HCT116 (cell line): ENCODE measurements at regions not wholly inside any gene's neighbourhood (a gene's known extent, or its start where the extent isn't known, plus 50 kb on each side); places are given as distances from the start of the nearest gene placed in this dataset.

Experiments
- ATAC-seq: fragments of 200-7000 bp; cut with Tn5 transposase; 2 replicates; pipeline ENCODE4 v1.9.1; 2020; ENCODE audit warnings: mild to moderate bottlenecking, moderate library complexity
- BruUV-seq: library from RNA; stranded (reverse); fragments of 400-500 nt; replicated peaks from 2 replicates; lab custom pipeline; 2021; lab: Mats Ljungman, UMichigan
- CTCF ChIA-PET: fragments of 300-600 bp; sonication (Branson Sonifier 250); formaldehyde crosslinking; loops from one replicate; lab custom pipeline; 2021; ENCODE audit warnings: antibody characterized with exemption; lab: Charles Lee
- POLR2A ChIA-PET: fragments of 300-600, 350-600 bp; sonication (Branson Sonifier 250); formaldehyde crosslinking; loops from one replicate; lab custom pipeline; 2021; ENCODE audit warnings: antibody characterized with exemption; lab: Charles Lee
- RAD21 ChIA-PET, 2 experiments: fragments of 300-600 bp; sonication (Branson Sonifier 250); formaldehyde crosslinking; loops; one replicate each; lab custom pipeline; 2023; ENCODE audit warnings: low total read pairs in 2 of 2; ENCODE audit not compliant: uncharacterized antibody in 2 of 2, unreplicated experiment in 2 of 2, low non-redundant PET in 1 of 2; lab: Charles Lee
- DNase-seq: peaks from one replicate; pipeline ENCODE4 v3.0.0-alpha.2; 2010; ENCODE audit warnings: low read depth, low spot score
- H2AFZ ChIP-seq: fragments of 200-600 bp; shearing (Covaris generic), sonication (generic); 2 replicates; pipeline ENCODE4 v1.6.1; 2017; ENCODE audit warnings: low read depth, mixed run types, mixed read lengths, antibody characterized with exemption, low read length; ENCODE audit not compliant: poor library complexity, severe bottlenecking
- H3K27ac ChIP-seq: 2 replicates; pipeline ENCODE4 v1.5.1; 2012; ENCODE audit warnings: low read depth, low read length
- H3K27me3 ChIP-seq: fragments of 200-600 bp; sonication (generic); 2 replicates; pipeline ENCODE4 v1.6.1; 2016; ENCODE audit warnings: mixed run types, low read length, mixed read lengths; ENCODE audit not compliant: insufficient read depth
- H3K36me3 ChIP-seq, 2 experiments: fragments of 200-500 bp in 1 of 2; fragments of 200-600 bp in 1 of 2; sonication (Bioruptor generic) in 1 of 2; sonication (generic) in 1 of 2; 2 replicates each; pipeline versions ENCODE4 v1.5.1 to v1.6.1; 2014 to 2016; ENCODE audit warnings: low read length in 2 of 2, inconsistent platforms in 1 of 2, mixed read lengths in 1 of 2, mixed run types in 1 of 2; ENCODE audit not compliant: insufficient read depth in 2 of 2, control insufficient read depth in 1 of 2
- H3K4me1 ChIP-seq, 2 experiments: fragments of 200-600 bp in 1 of 2; sonication (generic) in 1 of 2; 2 replicates each; pipeline versions ENCODE4 v1.5.1 to v1.6.1; 2012 to 2017; ENCODE audit warnings: low read length in 2 of 2, inconsistent platforms in 1 of 2, mild to moderate bottlenecking in 1 of 2, mixed read lengths in 1 of 2, mixed run types in 1 of 2, moderate library complexity in 1 of 2; ENCODE audit not compliant: insufficient read depth in 2 of 2, control insufficient read depth in 1 of 2
- H3K4me2 ChIP-seq: fragments of 200-600 bp; sonication (generic); 2 replicates; pipeline ENCODE4 v1.6.1; 2017; ENCODE audit warnings: mixed run types, low read length, mixed read lengths
- H3K4me3 ChIP-seq, 2 experiments: fragments of 200-600 bp in 1 of 2; sonication (generic) in 1 of 2; replicated peaks in 1 of 2; 2 replicates each; pipeline ENCODE4 v1.5.1; 2011 to 2016; ENCODE audit warnings: low read length in 2 of 2, control low read depth in 1 of 2, low read depth in 1 of 2, mild to moderate bottlenecking in 1 of 2, mixed read lengths in 1 of 2, mixed run types in 1 of 2
- H3K79me2 ChIP-seq: fragments of 200-600 bp; sonication (generic); 2 replicates; pipeline ENCODE4 v1.6.1; 2017; ENCODE audit warnings: mild to moderate bottlenecking, mixed run types, low read length, moderate library complexity, mixed read lengths; ENCODE audit not compliant: insufficient read depth
- H3K9ac ChIP-seq: fragments of 200-600 bp; sonication (generic); 2 replicates; pipeline ENCODE4 v1.6.1; 2016; ENCODE audit warnings: low read length, mixed read lengths
- H3K9me2 ChIP-seq: fragments of 200-600 bp; sonication (generic), shearing (Covaris generic); 2 replicates; pipeline ENCODE4 v1.6.1; 2017; ENCODE audit warnings: mixed run types, mild to moderate bottlenecking, moderate library complexity; ENCODE audit not compliant: insufficient read depth
- H3K9me3 ChIP-seq, 2 experiments: fragments of 200-500 bp in 1 of 2; fragments of 200-600 bp in 1 of 2; sonication (Bioruptor generic) in 1 of 2; sonication (generic) in 1 of 2; 2 replicates each; pipeline ENCODE4 v1.6.1; 2014 to 2017; ENCODE audit warnings: low read length in 2 of 2, mixed read lengths in 2 of 2, inconsistent platforms in 1 of 2, low read depth in 1 of 2, mild to moderate bottlenecking in 1 of 2, mixed run types in 1 of 2, moderate library complexity in 1 of 2; ENCODE audit not compliant: control insufficient read depth in 1 of 2, insufficient read depth in 1 of 2
- H4K20me1 ChIP-seq: fragments of 200-600 bp; sonication (generic), shearing (Covaris generic); 2 replicates; pipeline ENCODE4 v1.6.1; 2017; ENCODE audit warnings: mixed run types, mild to moderate bottlenecking, moderate library complexity; ENCODE audit not compliant: insufficient read depth
- ATF3 ChIP-seq: IDR thresholded peaks from 2 replicates; pipeline ENCODE4 v1.6.1; 2012
- CBX3 ChIP-seq: IDR thresholded peaks from 2 replicates; pipeline ENCODE4 v1.6.1; 2012; ENCODE audit warnings: low read depth
- SRF ChIP-seq: IDR thresholded peaks from 2 replicates; pipeline ENCODE4 v1.6.1; 2012; ENCODE audit warnings: low read depth
- TCF7L2 ChIP-seq: IDR thresholded peaks from 2 replicates; pipeline ENCODE4 v1.7.0; 2011; ENCODE audit warnings: borderline replicate concordance, inconsistent platforms; ENCODE audit not compliant: insufficient read depth, insufficient read length; ENCODE audit errors: extremely low read depth
- YY1 ChIP-seq: IDR thresholded peaks from 2 replicates; pipeline ENCODE4 v1.6.1; 2011; ENCODE audit warnings: low read length, low read depth, moderate library complexity, mild to moderate bottlenecking; ENCODE audit not compliant: insufficient replicate concordance; ENCODE audit errors: extremely low read depth
- ZBTB33 ChIP-seq: IDR thresholded peaks from 2 replicates; pipeline ENCODE4 v1.6.1; 2011; ENCODE audit warnings: mild to moderate bottlenecking, low read length, moderate library complexity; ENCODE audit not compliant: insufficient replicate concordance; ENCODE audit errors: extremely low read depth
- intact Hi-C: fragments of 100-400 bp; cut with micrococcal nuclease; formaldehyde crosslinking; loops from 2 replicates; pipeline ENCODE4 v1.10.0; 2022

GRCh38 chr5:172575816-172576545 lies 65.1 kb upstream of the NEURL1B start:
- no peak overlapping the region for H3K9ac ChIP-seq
- no peaks in the 10 kb centered on the region for H3K36me3 ChIP-seq
- POLR2A ChIA-PET, result interaction anchor here (1.4 kb wide), 1 partner anchor 13 kb away, joined by 3 read pairs; no protein-coding TSS in a partner anchor
- H3K9me3 ChIP-seq, result no peaks in the 10 kb centered on the region
- no peaks in the 10 kb centered on the region for H3K4me1 ChIP-seq
- H3K9me2 ChIP-seq, result no peaks in the 10 kb centered on the region
- H3K4me3 ChIP-seq, result no peak overlapping the region
- RAD21 ChIA-PET, result no interaction called here
- TF ChIP-seq TCF7L2, result no peak
- no peak for TF ChIP-seq CBX3
- no peak for TF ChIP-seq ATF3
- no peak for TF ChIP-seq ZBTB33
- TF ChIP-seq YY1, result no peak
- no peak for TF ChIP-seq SRF
- TF ChIP-seq, all 23 proteins: peak for 0
- Histone ChIP-seq H3K27ac (no peak overlapping the region), H4K20me1 (no peaks in the 10 kb centered on the region), H2AFZ (no peak overlapping the region), H3K27me3 (peaks cover 10% of the 10 kb centered on the region; the same call in 1 of the 2 replicates), H3K4me2 (no peak overlapping the region), H3K79me2 (no peaks in the 10 kb centered on the region)
- intact Hi-C loops, result no loop called here
- ATAC-seq, result no peak
- CTCF ChIA-PET, result no interaction called here
- no TSS peak for BruUV-seq
- no peak for DNase-seq
